ENCODE measurements at regions not wholly inside any gene's neighbourhood (a gene's known extent, or its start where the extent isn't known, plus 50 kb on each side); places are given as distances from the start of the nearest gene placed in this dataset.

- no peak for TF ChIP-seq SIN3A (IDR thresholded peaks at IDR 0.05; ENCODE audit: borderline replicate concordance, insufficient read depth, low read depth, low read length)
- TF ChIP-seq CTCF (IDR thresholded peaks at IDR 0.05): no peak
Measured at GRCh38 chr4:106775636-106776035, 260.5 kb downstream of the DKK2 start.

All from Panc1 (cell line).